HG03039 (cell line): ENCODE measurements at regions not wholly inside any gene's neighbourhood (a gene's known extent, or its start where the extent isn't known, plus 50 kb on each side); places are given as distances from the start of the nearest gene placed in this dataset.
"Not testable (repeated sequence)": the region's sequence is repeated elsewhere in the genome, so short reads cannot be mapped to it uniquely, and the experiment has no call there.

Source experiments
- ATAC-seq: cut with Tn5 transposase; IDR thresholded peaks from one replicate; pipeline ENCODE4 v1.9.1; 2021; ENCODE audit warnings: mild to moderate bottlenecking, moderate library complexity; ENCODE audit not compliant: unreplicated experiment

- no peak for ATAC-seq
Observed at GRCh38 chr4:156117743-156118142, 164.1 kb upstream of the CTSO start.

- ATAC-seq, result no peak
Observed at GRCh38 chr4:156116991-156117390, 163.3 kb upstream of the CTSO start.

GRCh38 chr4:156113138-156113765, 159.6 kb upstream of the CTSO start:
- no peak for ATAC-seq

GRCh38 chr4:156111686-156112085, 158.0 kb upstream of the CTSO start:
- no peak for ATAC-seq

GRCh38 chr4:156109943-156110900, 156.6 kb upstream of the CTSO start:
- ATAC-seq, result no peak

GRCh38 chr4:156109087-156109486, 155.4 kb upstream of the CTSO start:
- not testable (repeated sequence) for ATAC-seq

GRCh38 chr4:156103311-156103710, 149.6 kb upstream of the CTSO start:
- no peak for ATAC-seq

- ATAC-seq, result no peak
Observed at GRCh38 chr4:156102411-156102810, 148.7 kb upstream of the CTSO start.

- ATAC-seq, result no peak
Observed at GRCh38 chr4:156101571-156101970, 147.9 kb upstream of the CTSO start.

GRCh38 chr4:156100651-156101050, 147.0 kb upstream of the CTSO start:
- ATAC-seq, result no peak

- no peak for ATAC-seq
Observed at GRCh38 chr4:156098805-156099204, 145.1 kb upstream of the CTSO start.

- ATAC-seq, result no peak
Observed at GRCh38 chr4:156085100-156085499, 131.4 kb upstream of the CTSO start.

- no peak for ATAC-seq
Observed at GRCh38 chr4:156084373-156084772, 130.7 kb upstream of the CTSO start.

GRCh38 chr4:156073976-156074375, 120.3 kb upstream of the CTSO start:
- no peak for ATAC-seq

- ATAC-seq, result no peak
Observed at GRCh38 chr4:156060661-156061060, 107.0 kb upstream of the CTSO start.

- no peak for ATAC-seq
Observed at GRCh38 chr4:156053174-156053573, 99.5 kb upstream of the CTSO start.

GRCh38 chr4:156052116-156052515, 98.5 kb upstream of the CTSO start:
- no peak for ATAC-seq

- ATAC-seq, result no peak
Observed at GRCh38 chr4:156038772-156039171, 85.1 kb upstream of the CTSO start.

GRCh38 chr4:156036496-156036895, 82.8 kb upstream of the CTSO start:
- ATAC-seq, result no peak

- ATAC-seq, result no peak
Observed at GRCh38 chr4:156029691-156030090, 76.0 kb upstream of the CTSO start.

GRCh38 chr4:156021298-156021697, 67.6 kb upstream of the CTSO start:
- no peak for ATAC-seq

GRCh38 chr4:156019246-156019645, 65.6 kb upstream of the CTSO start:
- ATAC-seq, result no peak
